OCI-LY7 (cell line): ENCODE measurements at regions not wholly inside any gene's neighbourhood (a gene's known extent, or its start where the extent isn't known, plus 50 kb on each side); places are given as distances from the start of the nearest gene placed in this dataset.

Experiments
- EZH2phosphoT487 ChIP-seq: fragments of 200-600 bp; sonication (generic); IDR thresholded peaks from 2 replicates; pipeline ENCODE4 v1.6.1; 2018; ENCODE audit warnings: low read depth, borderline replicate concordance, mild to moderate bottlenecking, mixed run types, antibody characterized with exemption, low read length, moderate library complexity, mixed read lengths
- TF ChIP-seq, protein P1 (sequence below): fragments of 200-600 bp; sonication (generic); conservative IDR thresholded peaks from 2 replicates; pipeline ENCODE4 v1.5.1; 2014; ENCODE audit warnings: mild to moderate bottlenecking, antibody characterized with exemption, low read length, moderate library complexity, mixed read lengths

DNA sequence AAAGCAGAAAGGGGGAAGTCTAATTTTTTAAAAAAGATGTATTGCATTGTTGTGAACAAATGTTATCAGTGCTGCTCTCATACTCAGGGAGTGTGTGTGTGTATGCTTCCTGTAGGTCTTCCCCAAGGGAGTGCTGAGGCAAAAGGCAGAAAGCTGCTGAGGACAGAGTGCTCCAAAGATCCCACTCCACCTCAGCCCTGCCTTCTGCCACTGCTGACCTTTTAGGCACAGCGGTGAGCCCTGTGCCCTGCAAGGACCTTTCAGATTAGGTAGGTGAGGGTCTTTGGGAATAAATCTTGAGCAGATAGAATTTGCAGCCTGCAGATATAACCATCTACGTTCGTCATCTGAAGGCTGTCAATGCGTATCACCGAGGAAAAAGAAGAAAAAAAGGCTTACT, 756.4 kb upstream of the MMS22L start:
- TF ChIP-seq, protein P1, sequence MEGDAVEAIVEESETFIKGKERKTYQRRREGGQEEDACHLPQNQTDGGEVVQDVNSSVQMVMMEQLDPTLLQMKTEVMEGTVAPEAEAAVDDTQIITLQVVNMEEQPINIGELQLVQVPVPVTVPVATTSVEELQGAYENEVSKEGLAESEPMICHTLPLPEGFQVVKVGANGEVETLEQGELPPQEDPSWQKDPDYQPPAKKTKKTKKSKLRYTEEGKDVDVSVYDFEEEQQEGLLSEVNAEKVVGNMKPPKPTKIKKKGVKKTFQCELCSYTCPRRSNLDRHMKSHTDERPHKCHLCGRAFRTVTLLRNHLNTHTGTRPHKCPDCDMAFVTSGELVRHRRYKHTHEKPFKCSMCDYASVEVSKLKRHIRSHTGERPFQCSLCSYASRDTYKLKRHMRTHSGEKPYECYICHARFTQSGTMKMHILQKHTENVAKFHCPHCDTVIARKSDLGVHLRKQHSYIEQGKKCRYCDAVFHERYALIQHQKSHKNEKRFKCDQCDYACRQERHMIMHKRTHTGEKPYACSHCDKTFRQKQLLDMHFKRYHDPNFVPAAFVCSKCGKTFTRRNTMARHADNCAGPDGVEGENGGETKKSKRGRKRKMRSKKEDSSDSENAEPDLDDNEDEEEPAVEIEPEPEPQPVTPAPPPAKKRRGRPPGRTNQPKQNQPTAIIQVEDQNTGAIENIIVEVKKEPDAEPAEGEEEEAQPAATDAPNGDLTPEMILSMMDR: no peak
- TF ChIP-seq EZH2phosphoT487: no peak
